A673 (cell line): ENCODE measurements at regions not wholly inside any gene's neighbourhood (a gene's known extent, or its start where the extent isn't known, plus 50 kb on each side); places are given as distances from the start of the nearest gene placed in this dataset.

ENCODE experiments used
- EZH2 ChIP-seq: fragments of 200-600 bp; sonication (generic); IDR thresholded peaks from 2 replicates; pipeline ENCODE4 v1.6.1; 2017; ENCODE audit warnings: borderline replicate concordance, low read depth, mild to moderate bottlenecking, mixed read lengths, antibody characterized with exemption, low read length; ENCODE audit not compliant: poor library complexity, severe bottlenecking
- TF ChIP-seq, protein P1 (sequence below): fragments of 300-800, 200-600 bp; sonication (generic); conservative IDR thresholded peaks from 2 replicates; pipeline ENCODE4 v1.5.1; 2017; ENCODE audit warnings: low read depth, mild to moderate bottlenecking, antibody characterized with exemption, low read length, moderate library complexity, mixed read lengths

DNA sequence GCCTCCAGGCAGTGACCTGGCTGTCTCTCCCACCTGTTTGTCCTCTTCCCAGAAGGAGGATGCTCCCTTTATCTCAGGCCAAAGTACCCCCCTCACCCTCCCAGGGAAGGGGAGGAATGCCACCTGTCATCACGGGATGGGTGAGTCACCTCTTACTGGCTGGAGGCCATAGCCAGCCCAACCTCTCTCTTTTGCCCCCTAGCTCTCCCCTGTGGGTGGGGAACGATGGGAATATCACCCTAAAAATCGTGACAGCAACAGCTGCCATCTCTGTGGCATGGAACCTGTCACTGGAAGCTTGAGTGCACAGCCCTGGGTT, 137.5 kb upstream of the PTPN1 start:
- TF ChIP-seq, protein P1, sequence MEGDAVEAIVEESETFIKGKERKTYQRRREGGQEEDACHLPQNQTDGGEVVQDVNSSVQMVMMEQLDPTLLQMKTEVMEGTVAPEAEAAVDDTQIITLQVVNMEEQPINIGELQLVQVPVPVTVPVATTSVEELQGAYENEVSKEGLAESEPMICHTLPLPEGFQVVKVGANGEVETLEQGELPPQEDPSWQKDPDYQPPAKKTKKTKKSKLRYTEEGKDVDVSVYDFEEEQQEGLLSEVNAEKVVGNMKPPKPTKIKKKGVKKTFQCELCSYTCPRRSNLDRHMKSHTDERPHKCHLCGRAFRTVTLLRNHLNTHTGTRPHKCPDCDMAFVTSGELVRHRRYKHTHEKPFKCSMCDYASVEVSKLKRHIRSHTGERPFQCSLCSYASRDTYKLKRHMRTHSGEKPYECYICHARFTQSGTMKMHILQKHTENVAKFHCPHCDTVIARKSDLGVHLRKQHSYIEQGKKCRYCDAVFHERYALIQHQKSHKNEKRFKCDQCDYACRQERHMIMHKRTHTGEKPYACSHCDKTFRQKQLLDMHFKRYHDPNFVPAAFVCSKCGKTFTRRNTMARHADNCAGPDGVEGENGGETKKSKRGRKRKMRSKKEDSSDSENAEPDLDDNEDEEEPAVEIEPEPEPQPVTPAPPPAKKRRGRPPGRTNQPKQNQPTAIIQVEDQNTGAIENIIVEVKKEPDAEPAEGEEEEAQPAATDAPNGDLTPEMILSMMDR, result no peak
- no peak for TF ChIP-seq EZH2
